PFSK-1 (cell line): ENCODE measurements at regions not wholly inside any gene's neighbourhood (a gene's known extent, or its start where the extent isn't known, plus 50 kb on each side); places are given as distances from the start of the nearest gene placed in this dataset.

Experiments used
- POLR2AphosphoS5 ChIP-seq: IDR thresholded peaks from 2 replicates; pipeline ENCODE4 v1.6.1; 2012; ENCODE audit warnings: low read depth, mild to moderate bottlenecking, control low read depth, low read length, moderate library complexity
- SIN3A ChIP-seq: IDR thresholded peaks from 2 replicates; pipeline ENCODE4 v1.6.1; 2012; ENCODE audit warnings: mild to moderate bottlenecking, low read length, moderate library complexity, borderline replicate concordance; ENCODE audit not compliant: insufficient read depth

- no peak for TF ChIP-seq POLR2AphosphoS5
- no peak for TF ChIP-seq SIN3A
Observed at GRCh38 chr12:125593269-125593668, 528.0 kb downstream of the AACS start.
